Thyroid gland (tissue), 4 donors: ENCODE measurements at regions not wholly inside any gene's neighbourhood (a gene's known extent, or its start where the extent isn't known, plus 50 kb on each side); places are given as distances from the start of the nearest gene placed in this dataset.

Experiments used
- DNase-seq, 2 donors: peaks; one replicate each; pipeline ENCODE4 v3.0.0-alpha.2; 2019
- H3K27ac ChIP-seq, 3 donors: fragments of 200-600 bp; sonication (generic); 1 replicate in 2 of 3; 2 replicates in 1 of 3; pipeline ENCODE4 v1.5.1; 2016 to 2019; ENCODE audit warnings: mild to moderate bottlenecking in 1 of 3, moderate library complexity in 1 of 3
- H3K27me3 ChIP-seq: fragments of 200-600 bp; sonication (generic); one replicate; pipeline ENCODE4 v1.5.1; 2019
- H3K36me3 ChIP-seq, 2 donors: fragments of 200-600 bp; sonication (generic); one replicate each; pipeline ENCODE4 v1.5.1; 2016 to 2019
- H3K4me1 ChIP-seq, 2 donors: fragments of 200-600 bp; sonication (generic); one replicate each; pipeline ENCODE4 v1.5.1; 2017 to 2019
- H3K4me3 ChIP-seq, 3 donors: fragments of 200-600 bp; sonication (generic); replicated peaks in 1 of 3; 1 replicate in 2 of 3; 2 replicates in 1 of 3; pipeline ENCODE4 v1.5.1; 2016; ENCODE audit warnings: mild to moderate bottlenecking in 1 of 3
- H3K9me3 ChIP-seq: fragments of 200-600 bp; sonication (generic); one replicate; pipeline ENCODE4 v1.5.1; 2017
- POLR2A ChIP-seq, 2 donors: fragments of 450-650 bp; IDR thresholded peaks; one replicate each; pipeline ENCODE4 v1.6.1; 2017; ENCODE audit warnings: antibody characterized with exemption in 2 of 2, mild to moderate bottlenecking in 2 of 2, moderate library complexity in 1 of 2
- WGBS, 2 donors: methylation state at CpG; one replicate each; pipeline ENCODE4 v1.1.5; 2017; 5-methylcytosine and 5-hydroxymethylcytosine counted together
- intact Hi-C: fragments of 100-400 bp; cut with DNase I; formaldehyde crosslinking; loops from one replicate; pipeline ENCODE4 v1.15.1; 2023
- TF ChIP-seq, protein P1 (sequence below), 6 experiments: fragments of 200-600 bp in 3 of 6; fragments of 450-650 bp in 3 of 6; sonication (generic) in 3 of 6; IDR thresholded peaks; one replicate each; pipeline ENCODE4 v1.5.1; 2016 to 2019; ENCODE audit warnings: antibody characterized with exemption in 6 of 6, mild to moderate bottlenecking in 2 of 6, inconsistent platforms in 1 of 6, moderate library complexity in 1 of 6

DNA sequence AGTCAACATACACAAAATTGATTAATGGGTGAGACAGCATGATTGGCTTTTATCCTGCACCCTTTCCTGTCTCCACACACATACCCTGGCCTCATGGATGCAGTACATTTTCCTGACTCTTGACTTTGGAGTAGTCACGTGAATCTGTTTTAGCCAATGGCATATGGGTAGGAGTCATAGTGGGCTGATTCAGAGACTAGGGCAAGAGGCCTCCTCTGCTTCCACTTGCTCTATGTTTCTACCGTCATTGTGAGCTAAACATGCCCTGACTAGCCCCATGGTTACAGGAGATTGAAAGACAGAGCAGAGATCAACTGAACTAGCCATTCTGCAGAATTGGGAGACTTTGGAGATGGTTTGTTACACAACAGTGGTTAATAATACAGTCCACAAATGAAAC lies 850.0 kb downstream of the DHX35 start:
- intact Hi-C loops: no loop called here

DNA sequence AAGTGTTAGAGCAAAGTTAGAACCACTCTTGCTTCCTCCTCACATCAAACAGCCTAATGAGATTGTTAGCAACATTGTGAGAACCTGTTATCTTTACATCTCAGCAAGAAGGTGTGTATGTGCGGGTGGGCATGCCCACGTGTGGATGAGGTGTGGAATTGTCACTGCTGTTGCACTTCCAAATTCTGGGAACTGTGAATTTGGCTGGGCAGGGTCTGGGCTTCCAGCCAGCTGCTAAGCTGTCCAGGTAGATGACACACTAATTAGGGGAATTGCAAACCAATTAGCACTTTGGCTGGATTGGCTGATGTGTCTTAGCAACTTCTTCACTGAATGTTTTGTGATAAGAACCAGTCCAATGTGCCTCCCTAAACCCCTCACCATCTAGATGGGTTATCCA lies 848.2 kb downstream of the DHX35 start:
- WGBS, 2 donors: 44 to 51% methylated on average over 2 of the region's 2 CpGs
- intact Hi-C loops: no loop called here
- H3K9me3 ChIP-seq: no peaks in the 10 kb centered on the region
- no peak for DNase-seq
- H3K36me3 ChIP-seq: no peaks in the 10 kb centered on the region
- H3K27me3 ChIP-seq: no peaks in the 10 kb centered on the region
- TF ChIP-seq, protein P1, sequence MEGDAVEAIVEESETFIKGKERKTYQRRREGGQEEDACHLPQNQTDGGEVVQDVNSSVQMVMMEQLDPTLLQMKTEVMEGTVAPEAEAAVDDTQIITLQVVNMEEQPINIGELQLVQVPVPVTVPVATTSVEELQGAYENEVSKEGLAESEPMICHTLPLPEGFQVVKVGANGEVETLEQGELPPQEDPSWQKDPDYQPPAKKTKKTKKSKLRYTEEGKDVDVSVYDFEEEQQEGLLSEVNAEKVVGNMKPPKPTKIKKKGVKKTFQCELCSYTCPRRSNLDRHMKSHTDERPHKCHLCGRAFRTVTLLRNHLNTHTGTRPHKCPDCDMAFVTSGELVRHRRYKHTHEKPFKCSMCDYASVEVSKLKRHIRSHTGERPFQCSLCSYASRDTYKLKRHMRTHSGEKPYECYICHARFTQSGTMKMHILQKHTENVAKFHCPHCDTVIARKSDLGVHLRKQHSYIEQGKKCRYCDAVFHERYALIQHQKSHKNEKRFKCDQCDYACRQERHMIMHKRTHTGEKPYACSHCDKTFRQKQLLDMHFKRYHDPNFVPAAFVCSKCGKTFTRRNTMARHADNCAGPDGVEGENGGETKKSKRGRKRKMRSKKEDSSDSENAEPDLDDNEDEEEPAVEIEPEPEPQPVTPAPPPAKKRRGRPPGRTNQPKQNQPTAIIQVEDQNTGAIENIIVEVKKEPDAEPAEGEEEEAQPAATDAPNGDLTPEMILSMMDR (IDR thresholded peaks at IDR 0.05): no peak
- TF ChIP-seq POLR2A (IDR thresholded peaks at IDR 0.05): no peak
- H3K4me1 ChIP-seq: no peaks in the 10 kb centered on the region
- no peak overlapping the region for H3K27ac ChIP-seq
- no peak overlapping the region for H3K4me3 ChIP-seq

More for the DNA sequence above, 850.0 kb downstream of the DHX35 start:
- 88 to 94% methylated on average over 2 of the region's 2 CpGs for WGBS, 2 donors
- DNase-seq: no peak
- TF ChIP-seq, protein P1 (IDR thresholded peaks at IDR 0.05): no peak
- no peak for TF ChIP-seq POLR2A (IDR thresholded peaks at IDR 0.05)
- no peak overlapping the region for H3K4me3 ChIP-seq
- H3K9me3 ChIP-seq: no peaks in the 10 kb centered on the region
- no peaks in the 10 kb centered on the region for H3K4me1 ChIP-seq
- no peaks in the 10 kb centered on the region for H3K27me3 ChIP-seq
- no peaks in the 10 kb centered on the region for H3K36me3 ChIP-seq
- H3K27ac ChIP-seq: no peak overlapping the region

DNA sequence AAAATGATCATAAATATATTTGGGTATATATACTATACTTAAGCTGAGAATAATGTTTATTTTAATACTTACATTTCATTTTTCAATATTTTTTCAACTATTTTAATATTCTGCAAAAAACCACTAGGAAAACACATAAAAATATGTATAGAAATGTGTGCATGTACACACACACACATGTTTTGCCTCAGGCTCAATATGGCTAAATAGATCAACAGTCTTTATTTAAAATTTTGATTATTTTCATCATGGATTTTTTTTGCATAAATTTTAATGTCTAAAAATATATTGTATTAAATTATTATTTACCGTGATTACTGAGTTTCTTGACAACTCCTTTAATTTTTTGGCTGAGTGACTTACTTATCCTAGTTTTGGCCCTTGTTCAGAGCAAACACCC lies 846.5 kb downstream of the DHX35 start:
- whole genome bisulfite sequencing, 2 donors: 77 to 78% methylated on average over 1 of the region's 1 CpG
- H3K9me3 ChIP-seq: no peaks in the 10 kb centered on the region
- no peaks in the 10 kb centered on the region for H3K27me3 ChIP-seq
- no peak overlapping the region for H3K27ac ChIP-seq
- no peaks in the 10 kb centered on the region for H3K36me3 ChIP-seq
- TF ChIP-seq, protein P1 (IDR thresholded peaks at IDR 0.05): no peak
- no peak for TF ChIP-seq POLR2A (IDR thresholded peaks at IDR 0.05)
- DNase-seq: no peak
- intact Hi-C loops: no loop called here
- no peak overlapping the region for H3K4me3 ChIP-seq
- H3K4me1 ChIP-seq: no peaks in the 10 kb centered on the region

DNA sequence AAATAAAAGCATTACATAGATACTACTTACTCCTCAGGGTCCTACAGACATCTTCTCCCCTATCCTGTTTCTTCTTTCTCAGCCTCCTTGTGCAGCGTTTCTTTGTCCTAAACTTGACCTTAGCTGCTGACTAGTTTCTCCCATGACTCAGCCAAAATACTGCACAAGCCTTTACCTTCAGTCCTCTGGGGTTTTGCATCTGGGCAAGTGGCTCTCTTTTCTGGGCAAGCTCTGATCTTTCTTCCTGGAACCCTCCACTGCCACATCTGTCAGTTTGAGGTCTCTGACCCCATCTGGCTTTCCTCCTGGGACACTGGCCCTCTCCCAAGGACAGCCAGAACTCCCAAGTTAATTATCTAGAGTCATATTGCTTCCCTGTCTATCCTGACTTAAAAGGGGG lies 838.4 kb downstream of the DHX35 start:
- Histone ChIP-seq H3K27me3 (no peaks in the 10 kb centered on the region), H3K9me3 (no peaks in the 10 kb centered on the region), H3K36me3 (no peaks in the 10 kb centered on the region), H3K4me3 (no peak overlapping the region), H3K4me1 (no peaks in the 10 kb centered on the region), H3K27ac (no peak overlapping the region)
- whole genome bisulfite sequencing, 2 donors: 32 to 41% methylated on average over 1 of the region's 1 CpG
- no peak for TF ChIP-seq POLR2A (IDR thresholded peaks at IDR 0.05)
- TF ChIP-seq, protein P1 (IDR thresholded peaks at IDR 0.05): no peak
- intact Hi-C loops: no loop called here
- DNase-seq: peak in 1 of 2 donors; percentile 2

DNA sequence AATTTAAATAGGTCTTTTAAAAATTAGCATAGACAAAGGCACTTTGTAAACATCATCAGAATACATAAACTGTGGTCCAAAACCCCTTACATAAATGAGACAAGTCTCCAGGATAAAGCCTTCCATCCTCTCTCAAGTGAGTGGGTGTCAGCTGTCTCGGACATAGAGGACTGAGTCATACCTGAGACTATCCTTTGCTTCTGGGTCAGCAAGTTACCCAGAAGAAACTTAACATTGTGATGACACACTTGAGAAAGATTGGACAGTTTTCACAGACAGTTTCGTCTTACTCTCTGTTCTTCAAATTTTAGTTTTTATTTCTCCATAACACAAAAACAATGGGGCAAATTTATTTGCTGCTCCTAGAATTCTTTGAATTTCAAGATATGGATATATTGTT lies 838.0 kb downstream of the DHX35 start:
- Histone ChIP-seq H3K27me3 (no peaks in the 10 kb centered on the region), H3K36me3 (no peaks in the 10 kb centered on the region), H3K4me1 (no peaks in the 10 kb centered on the region), H3K9me3 (no peaks in the 10 kb centered on the region), H3K4me3 (no peak overlapping the region), H3K27ac (no peak overlapping the region)
- no peak for DNase-seq
- TF ChIP-seq POLR2A (IDR thresholded peaks at IDR 0.05): no peak
- TF ChIP-seq, protein P1 (IDR thresholded peaks at IDR 0.05): no peak
- WGBS, 2 donors: 35 to 81% methylated on average over 2 of the region's 2 CpGs
- intact Hi-C loops: no loop called here
